Panc1 (cell line): ENCODE measurements at regions not wholly inside any gene's neighbourhood (a gene's known extent, or its start where the extent isn't known, plus 50 kb on each side); places are given as distances from the start of the nearest gene placed in this dataset.

ENCODE experiments used
- CTCF ChIP-seq: fragments of 450-650 bp; IDR thresholded peaks from 2 replicates; pipeline ENCODE4 v1.5.1; 2017; ENCODE audit warnings: mild to moderate bottlenecking
- POLR2AphosphoS5 ChIP-seq: IDR thresholded peaks from 2 replicates; pipeline ENCODE4 v1.6.1; 2012; ENCODE audit warnings: mild to moderate bottlenecking, low read depth, low read length, moderate library complexity

- TF ChIP-seq POLR2AphosphoS5 (no peak), CTCF (no peak)
Observed at GRCh38 chr6:25220857-25221256, 58.3 kb upstream of the CARMIL1 start.
